K562 (cell line): ENCODE measurements at regions not wholly inside any gene's neighbourhood (a gene's known extent, or its start where the extent isn't known, plus 50 kb on each side); places are given as distances from the start of the nearest gene placed in this dataset.

Experiments
- ATAC-seq: fragments of 200-7000 bp; cut with Tn5 transposase; 3 replicates; pipeline ENCODE4 v1.9.1; 2020; ENCODE audit warnings: moderate library complexity
- BruUV-seq: library from RNA; stranded (reverse); fragments of 400-500 nt; replicated peaks from 2 replicates; lab custom pipeline; 2021; lab: Mats Ljungman, UMichigan
- CTCF ChIA-PET: fragments of 300-600 bp; formaldehyde crosslinking; extraction: SDS; loops from one replicate; lab custom pipeline; 2021; ENCODE audit warnings: low intra/inter-chr PET ratio; lab: Yijun Ruan, JAX
- POLR2A ChIA-PET: fragments of 300-600, 350-650 bp; sonication (Branson Sonifier 250); formaldehyde crosslinking; extraction: SDS; loops from one replicate; lab custom pipeline; 2021; ENCODE audit warnings: antibody characterized with exemption, inconsistent platforms; lab: Yijun Ruan, JAX
- DNase-seq, 4 experiments: peaks; one replicate each; pipeline versions ENCODE4 v3.0.0 to v3.0.0-alpha.2; 2011 to 2018; ENCODE audit warnings: low spot score in 3 of 4, mixed read lengths in 3 of 4; ENCODE audit errors: extremely low read depth in 1 of 4
- FAIRE-seq: peaks from 2 replicates; lab custom pipeline; 2011; peaks lifted over from hg19 to GRCh38; lab: Jason Lieb, UNC
- H2AFZ ChIP-seq: 2 replicates; pipeline ENCODE4 v1.6.0; 2011; ENCODE audit warnings: low read depth, low read length, control low read depth, inconsistent platforms
- H3K27ac ChIP-seq: fragments of 200-600 bp; 3 replicates; pipeline ENCODE4 v1.8.0; 2011; ENCODE audit warnings: low read depth, mild to moderate bottlenecking, control low read depth, inconsistent platforms, low read length, moderate library complexity, mixed read lengths; ENCODE audit errors: extremely low read depth
- H3K27me3 ChIP-seq, 2 experiments: fragments of 300-600 bp in 1 of 2; 2 replicates in 1 of 2; 3 replicates in 1 of 2; pipeline versions ENCODE4 v1.6.0 to v1.8.0; 2011; ENCODE audit warnings: inconsistent platforms in 2 of 2, low read length in 2 of 2, mild to moderate bottlenecking in 1 of 2, mixed read lengths in 1 of 2, moderate library complexity in 1 of 2; ENCODE audit not compliant: control insufficient read depth in 2 of 2, insufficient read depth in 2 of 2
- H3K36me3 ChIP-seq: fragments of 300-600 bp; 3 replicates; pipeline ENCODE4 v1.8.0; 2011; ENCODE audit warnings: mild to moderate bottlenecking, low read length, inconsistent platforms; ENCODE audit not compliant: control insufficient read depth, insufficient read depth
- H3K4me1 ChIP-seq, 2 experiments: fragments of 200-600 bp in 1 of 2; replicated peaks in 1 of 2; 2 replicates in 1 of 2; 3 replicates in 1 of 2; pipeline versions ENCODE4 v1.5.1 to v1.8.0; 2011; ENCODE audit warnings: inconsistent platforms in 2 of 2, low read length in 2 of 2, mild to moderate bottlenecking in 1 of 2, mixed read lengths in 1 of 2, moderate library complexity in 1 of 2; ENCODE audit not compliant: control insufficient read depth in 2 of 2, insufficient read depth in 2 of 2
- H3K4me2 ChIP-seq: 2 replicates; pipeline ENCODE4 v1.6.1; 2011; ENCODE audit warnings: low read length, control low read depth, inconsistent platforms, mixed read lengths; ENCODE audit not compliant: insufficient read depth
- H3K4me3 ChIP-seq: fragments of 200-600 bp; sonication (generic), shearing (Covaris generic); 2 replicates; pipeline ENCODE4 v1.5.1; 2016; ENCODE audit warnings: control low read depth, inconsistent platforms
- H3K79me2 ChIP-seq: fragments of 200-600 bp; 3 replicates; pipeline ENCODE4 v1.8.0; 2011; ENCODE audit warnings: low read length, inconsistent platforms; ENCODE audit not compliant: control insufficient read depth, insufficient read depth
- H3K9ac ChIP-seq, 2 experiments: 2 replicates each; pipeline versions ENCODE4 v1.6.0 to v1.6.1; 2011; ENCODE audit warnings: low read depth in 2 of 2, low read length in 2 of 2, control low read depth in 1 of 2, inconsistent platforms in 1 of 2, mild to moderate bottlenecking in 1 of 2, mixed read lengths in 1 of 2; ENCODE audit not compliant: insufficient read depth in 1 of 2
- H3K9me1 ChIP-seq: one replicate; pipeline ENCODE4 v1.6.0; 2011; ENCODE audit warnings: inconsistent platforms, mild to moderate bottlenecking, low read length, moderate library complexity; ENCODE audit not compliant: control insufficient read depth, insufficient read depth
- H3K9me3 ChIP-seq: replicated peaks from 2 replicates; pipeline ENCODE4 v1.5.1; 2011; ENCODE audit warnings: low read depth, low read length, inconsistent platforms; ENCODE audit not compliant: control insufficient read depth, insufficient read depth
- H4K20me1 ChIP-seq: replicated peaks from 2 replicates; pipeline ENCODE4 v1.6.1; 2011; ENCODE audit warnings: low read length, inconsistent platforms, mixed read lengths; ENCODE audit not compliant: control insufficient read depth, insufficient read depth
- C11orf30 ChIP-seq: fragments of 450-650 bp; IDR thresholded peaks from 2 replicates; pipeline ENCODE4 v1.6.1; 2016; ENCODE audit warnings: low read depth, mild to moderate bottlenecking
- CTBP1 ChIP-seq: fragments of 450-650 bp; IDR thresholded peaks from 2 replicates; pipeline ENCODE4 v1.6.1; 2016; ENCODE audit warnings: borderline replicate concordance
- DACH1 ChIP-seq: fragments of 450-650 bp; IDR thresholded peaks from 2 replicates; pipeline ENCODE4 v1.6.1; 2018; ENCODE audit not compliant: partially characterized antibody
- HNRNPK ChIP-seq: fragments of 200-400 bp; formaldehyde crosslinking; IDR thresholded peaks from one replicate; pipeline ENCODE4 v1.6.1; 2018; ENCODE audit warnings: mild to moderate bottlenecking, low read depth, low read length; ENCODE audit not compliant: poor library complexity, severe bottlenecking
- ID3 ChIP-seq, 2 experiments: fragments of 250-450 bp in 1 of 2; fragments of 450-650 bp in 1 of 2; sonication (Bioruptor Pico) in 1 of 2; IDR thresholded peaks; 2 replicates each; pipeline versions ENCODE4 v1.6.1 to v1.8.0; 2016 to 2021; ENCODE audit warnings: mild to moderate bottlenecking in 2 of 2, moderate library complexity in 2 of 2, missing compliant biosample characterization in 1 of 2, missing genetic modification characterization in 1 of 2
- KDM2B ChIP-seq: fragments of 250-450 bp; sonication (Bioruptor Pico); IDR thresholded peaks from 2 replicates; pipeline ENCODE4 v1.8.0; 2021; ENCODE audit warnings: mild to moderate bottlenecking, moderate library complexity
- NFYB ChIP-seq: IDR thresholded peaks from 2 replicates; pipeline ENCODE4 v1.6.1; 2011; ENCODE audit warnings: mild to moderate bottlenecking, moderate library complexity; ENCODE audit not compliant: insufficient read length; ENCODE audit errors: extremely low read depth
- SIRT6 ChIP-seq: IDR thresholded peaks from one replicate; pipeline ENCODE4 v1.6.1; 2012; ENCODE audit warnings: low read depth, mild to moderate bottlenecking, control low read depth, inconsistent platforms, low read length, moderate library complexity
- TCF7 ChIP-seq: sonication (generic); IDR thresholded peaks from 2 replicates; pipeline ENCODE4 v1.6.1; 2016; ENCODE audit warnings: antibody characterized with exemption, borderline replicate concordance
- TGIF2 ChIP-seq: sonication (generic); formaldehyde crosslinking; IDR thresholded peaks from 2 replicates; pipeline ENCODE4 v1.8.1; 2022; ENCODE audit warnings: mild to moderate bottlenecking, missing genetic modification reagents, moderate library complexity
- ZNF384 ChIP-seq: IDR thresholded peaks from 2 replicates; pipeline ENCODE4 v1.6.1; 2012; ENCODE audit warnings: low read depth, low read length, improper control_type of control experiment
- ZNF57 ChIP-seq: fragments of 450-650 bp; formaldehyde crosslinking; IDR thresholded peaks from 2 replicates; pipeline ENCODE4 v1.4.0; 2020; ENCODE audit warnings: mild to moderate bottlenecking, moderate library complexity
- ZNF699 ChIP-seq: fragments of 250-450 bp; sonication (Bioruptor Pico); IDR thresholded peaks from 2 replicates; pipeline ENCODE4 v1.8.0; 2021; ENCODE audit warnings: mild to moderate bottlenecking, moderate library complexity; ENCODE audit not compliant: insufficient replicate concordance
- WGBS: fragments of 100-300 bp; shearing (Covaris generic); methylation state at CpG from one replicate; pipeline ENCODE4 v1.1.6; 2016; ENCODE audit warnings: low coverage, mixed read lengths; ENCODE audit not compliant: insufficient coverage; ENCODE audit errors: missing lambda C conversion rate; 5-methylcytosine and 5-hydroxymethylcytosine counted together
- in situ Hi-C: fragments of 300-500 bp; cut with MboI; formaldehyde crosslinking; loops from 4 replicates; pipeline ENCODE4 v1.15.0; 2018; ENCODE audit warnings: inconsistent platforms, mixed read lengths
- intact Hi-C: fragments of 100-400 bp; cut with micrococcal nuclease; formaldehyde crosslinking; loops from 2 replicates; pipeline ENCODE4 v1.14.2; 2022
- TF ChIP-seq, protein P1 (sequence below), 2 experiments: fragments of 150-350 bp in 1 of 2; IDR thresholded peaks; 2 replicates each; pipeline ENCODE4 v1.6.1; 2012 to 2016; ENCODE audit warnings: low read depth in 2 of 2, low read length in 2 of 2, mild to moderate bottlenecking in 1 of 2, moderate library complexity in 1 of 2

DNA sequence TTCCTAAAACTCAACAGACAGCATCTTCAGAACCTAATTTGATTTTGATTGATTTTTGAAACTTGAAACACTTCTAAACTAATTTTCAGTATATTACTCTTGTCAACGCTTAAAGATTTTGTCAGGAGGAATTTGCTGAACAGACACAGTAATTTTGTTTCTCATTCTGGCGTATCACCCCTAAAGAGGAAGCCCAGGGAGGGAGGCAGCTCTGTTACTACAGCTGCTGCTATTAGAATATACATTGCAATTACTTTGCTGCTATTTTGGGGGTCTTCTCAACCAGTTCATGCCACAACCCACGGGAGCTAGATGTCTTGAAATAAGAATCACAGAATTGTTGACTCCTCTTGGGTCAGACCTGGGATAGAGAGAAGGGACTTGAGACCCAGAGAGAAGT, 122.6 kb downstream of the TLR4 start:
- ChIA-PET POLR2A (no interaction called here), CTCF (no interaction called here)
- intact Hi-C loops (no loop called here), in situ Hi-C loops (no loop called here)
- no peaks in the 10 kb centered on the region for H3K27me3 ChIP-seq
- H3K36me3 ChIP-seq = no peaks in the 10 kb centered on the region
- H3K4me1 ChIP-seq = no peaks in the 10 kb centered on the region
- no peak for FAIRE-seq
- H3K79me2 ChIP-seq = no peaks in the 10 kb centered on the region
- BruUV-seq = no TSS peak
- H3K4me2 ChIP-seq = no peak overlapping the region
- H2AFZ ChIP-seq = no peak overlapping the region
- H3K9me3 ChIP-seq = peaks cover 2% of the 10 kb centered on the region
- H3K9ac ChIP-seq = no peak overlapping the region
- no peak overlapping the region for H3K4me3 ChIP-seq
- no peak for DNase-seq
- TF ChIP-seq TGIF2 (CRISPR knock-in tag) (no peak), HNRNPK (no peak), ID3 (CRISPR knock-in tag; IDR thresholded peaks at IDR 0.05) (no peak), ID3 (tag; IDR thresholded peaks at IDR 0.05) (no peak), KDM2B (no peak), NFYB (no peak), TCF7 (no peak), DACH1 (no peak), ZNF384 (no peak), ZNF699 (CRISPR knock-in tag) (no peak), C11orf30 (no peak), CTBP1 (no peak), SIRT6 (no peak), ZNF57 (CRISPR knock-in tag) (no peak)
- TF ChIP-seq, protein P1, sequence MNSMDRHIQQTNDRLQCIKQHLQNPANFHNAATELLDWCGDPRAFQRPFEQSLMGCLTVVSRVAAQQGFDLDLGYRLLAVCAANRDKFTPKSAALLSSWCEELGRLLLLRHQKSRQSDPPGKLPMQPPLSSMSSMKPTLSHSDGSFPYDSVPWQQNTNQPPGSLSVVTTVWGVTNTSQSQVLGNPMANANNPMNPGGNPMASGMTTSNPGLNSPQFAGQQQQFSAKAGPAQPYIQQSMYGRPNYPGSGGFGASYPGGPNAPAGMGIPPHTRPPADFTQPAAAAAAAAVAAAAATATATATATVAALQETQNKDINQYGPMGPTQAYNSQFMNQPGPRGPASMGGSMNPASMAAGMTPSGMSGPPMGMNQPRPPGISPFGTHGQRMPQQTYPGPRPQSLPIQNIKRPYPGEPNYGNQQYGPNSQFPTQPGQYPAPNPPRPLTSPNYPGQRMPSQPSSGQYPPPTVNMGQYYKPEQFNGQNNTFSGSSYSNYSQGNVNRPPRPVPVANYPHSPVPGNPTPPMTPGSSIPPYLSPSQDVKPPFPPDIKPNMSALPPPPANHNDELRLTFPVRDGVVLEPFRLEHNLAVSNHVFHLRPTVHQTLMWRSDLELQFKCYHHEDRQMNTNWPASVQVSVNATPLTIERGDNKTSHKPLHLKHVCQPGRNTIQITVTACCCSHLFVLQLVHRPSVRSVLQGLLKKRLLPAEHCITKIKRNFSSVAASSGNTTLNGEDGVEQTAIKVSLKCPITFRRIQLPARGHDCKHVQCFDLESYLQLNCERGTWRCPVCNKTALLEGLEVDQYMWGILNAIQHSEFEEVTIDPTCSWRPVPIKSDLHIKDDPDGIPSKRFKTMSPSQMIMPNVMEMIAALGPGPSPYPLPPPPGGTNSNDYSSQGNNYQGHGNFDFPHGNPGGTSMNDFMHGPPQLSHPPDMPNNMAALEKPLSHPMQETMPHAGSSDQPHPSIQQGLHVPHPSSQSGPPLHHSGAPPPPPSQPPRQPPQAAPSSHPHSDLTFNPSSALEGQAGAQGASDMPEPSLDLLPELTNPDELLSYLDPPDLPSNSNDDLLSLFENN (IDR thresholded peaks at IDR 0.05; ENCODE audit: low read depth in 2 of 2, low read length in 2 of 2) = no peak
- no peaks in the 10 kb centered on the region for H4K20me1 ChIP-seq
- no peaks in the 10 kb centered on the region for H3K9me1 ChIP-seq
- ATAC-seq = no peak
- H3K27ac ChIP-seq = no peak overlapping the region
- WGBS = 0% methylated on average over 3 of the region's 3 CpGs
